Neural cell (in vitro differentiated cells): ENCODE measurements at regions not wholly inside any gene's neighbourhood (a gene's known extent, or its start where the extent isn't known, plus 50 kb on each side); places are given as distances from the start of the nearest gene placed in this dataset.

ENCODE experiments used
- H2AFZ ChIP-seq: fragments of 200-600, 300-800 bp; sonication (generic), shearing (Covaris generic); 2 replicates; pipeline ENCODE4 v1.6.0; 2014; ENCODE audit warnings: low read depth, mild to moderate bottlenecking, antibody characterized with exemption, low read length, moderate library complexity
- H3F3A ChIP-seq: fragments of 200-600 bp; shearing (Covaris generic); 2 replicates; pipeline ENCODE4 v1.6.1; 2016; ENCODE audit warnings: mild to moderate bottlenecking, moderate library complexity, mixed read lengths, antibody characterized with exemption, low read length; ENCODE audit not compliant: insufficient read depth, poor library complexity, severe bottlenecking
- H3K27ac ChIP-seq: fragments of 200-600, 300-800 bp; sonication (generic), shearing (Covaris generic); 2 replicates; pipeline ENCODE4 v1.5.1; 2014; ENCODE audit warnings: mild to moderate bottlenecking, low read length, moderate library complexity
- H3K27me3 ChIP-seq: fragments of 300-800, 200-600 bp; sonication (generic), shearing (Covaris generic); 2 replicates; pipeline ENCODE4 v1.6.0; 2014; ENCODE audit warnings: mild to moderate bottlenecking, low read depth, low read length, moderate library complexity; ENCODE audit not compliant: insufficient read depth
- H3K36me3 ChIP-seq: fragments of 300-800, 200-600 bp; sonication (generic), shearing (Covaris generic); 2 replicates; pipeline ENCODE4 v1.5.1; 2014; ENCODE audit warnings: mild to moderate bottlenecking, antibody characterized with exemption, low read length, moderate library complexity; ENCODE audit not compliant: insufficient read depth
- H3K4me2 ChIP-seq: fragments of 300-800, 200-600 bp; sonication (generic), shearing (Covaris generic); 2 replicates; pipeline ENCODE4 v1.6.0; 2014; ENCODE audit warnings: mild to moderate bottlenecking, low read length
- H3K4me3 ChIP-seq: fragments of 300-800, 200-600 bp; sonication (generic), shearing (Covaris generic); 2 replicates; pipeline ENCODE4 v1.5.1; 2014; ENCODE audit warnings: mild to moderate bottlenecking, low read length, moderate library complexity
- H3K79me2 ChIP-seq: fragments of 200-600 bp; shearing (Covaris generic); replicated peaks from 2 replicates; pipeline ENCODE4 v1.6.0; 2014; ENCODE audit warnings: mild to moderate bottlenecking, low read length, moderate library complexity; ENCODE audit not compliant: insufficient read depth
- H3K9ac ChIP-seq: fragments of 300-800, 200-600 bp; sonication (generic), shearing (Covaris generic); 2 replicates; pipeline ENCODE4 v1.6.1; 2016; ENCODE audit warnings: mild to moderate bottlenecking, low read length, mixed read lengths
- H3K9me2 ChIP-seq: fragments of 200-600 bp; shearing (Covaris generic); 2 replicates; pipeline ENCODE4 v1.6.1; 2016; ENCODE audit warnings: mild to moderate bottlenecking, low read length, mixed read lengths; ENCODE audit not compliant: insufficient read depth
- H3K9me3 ChIP-seq: fragments of 200-600, 300-800 bp; sonication (generic), shearing (Covaris generic); 2 replicates; pipeline ENCODE4 v1.6.1; 2016; ENCODE audit warnings: mild to moderate bottlenecking, mixed run types, low read length, moderate library complexity, mixed read lengths
- H4K20me1 ChIP-seq: fragments of 200-600 bp; shearing (Covaris generic); 2 replicates; pipeline ENCODE4 v1.6.1; 2016; ENCODE audit warnings: mild to moderate bottlenecking, mixed run types; ENCODE audit not compliant: insufficient read depth
- EP300 ChIP-seq: fragments of 450-650 bp; conservative IDR thresholded peaks from 2 replicates; pipeline ENCODE4 v1.6.1; 2014; ENCODE audit warnings: antibody characterized with exemption, mild to moderate bottlenecking, moderate library complexity; ENCODE audit not compliant: poor library complexity, severe bottlenecking
- EZH2 ChIP-seq: fragments of 200-600, 300-800 bp; shearing (Covaris generic), sonication (generic); IDR thresholded peaks from 2 replicates; pipeline ENCODE4 v1.6.1; 2014; ENCODE audit warnings: antibody characterized with exemption, low read length, borderline replicate concordance, mild to moderate bottlenecking; ENCODE audit not compliant: insufficient read depth, poor library complexity, severe bottlenecking
- MXI1 ChIP-seq: fragments of 450-650 bp; conservative IDR thresholded peaks from 2 replicates; pipeline ENCODE4 v1.6.1; 2014; ENCODE audit warnings: antibody characterized with exemption, mild to moderate bottlenecking; ENCODE audit not compliant: poor library complexity, severe bottlenecking
- POLR2AphosphoS5 ChIP-seq: IDR thresholded peaks from 2 replicates; pipeline ENCODE4 v1.6.1; 2012
- RAD21 ChIP-seq: fragments of 450-650 bp; conservative IDR thresholded peaks from 2 replicates; pipeline ENCODE4 v1.6.1; 2014; ENCODE audit warnings: antibody characterized with exemption, mild to moderate bottlenecking, moderate library complexity
- SMC3 ChIP-seq: fragments of 450-650 bp; conservative IDR thresholded peaks from 2 replicates; pipeline ENCODE4 v1.6.1; 2014; ENCODE audit warnings: antibody characterized with exemption, mild to moderate bottlenecking, moderate library complexity; ENCODE audit not compliant: poor library complexity
- TAF1 ChIP-seq: IDR thresholded peaks from 2 replicates; pipeline ENCODE4 v1.6.1; 2012; ENCODE audit warnings: low read depth
- TF ChIP-seq, protein P1 (sequence below): IDR thresholded peaks from 2 replicates; pipeline ENCODE4 v1.6.1; 2012; ENCODE audit warnings: borderline replicate concordance
- TF ChIP-seq, protein P2 (sequence below): fragments of 450-650 bp; IDR thresholded peaks from 2 replicates; pipeline ENCODE4 v1.5.1; 2014; ENCODE audit warnings: antibody characterized with exemption, mild to moderate bottlenecking, moderate library complexity; ENCODE audit not compliant: poor library complexity, severe bottlenecking

DNA sequence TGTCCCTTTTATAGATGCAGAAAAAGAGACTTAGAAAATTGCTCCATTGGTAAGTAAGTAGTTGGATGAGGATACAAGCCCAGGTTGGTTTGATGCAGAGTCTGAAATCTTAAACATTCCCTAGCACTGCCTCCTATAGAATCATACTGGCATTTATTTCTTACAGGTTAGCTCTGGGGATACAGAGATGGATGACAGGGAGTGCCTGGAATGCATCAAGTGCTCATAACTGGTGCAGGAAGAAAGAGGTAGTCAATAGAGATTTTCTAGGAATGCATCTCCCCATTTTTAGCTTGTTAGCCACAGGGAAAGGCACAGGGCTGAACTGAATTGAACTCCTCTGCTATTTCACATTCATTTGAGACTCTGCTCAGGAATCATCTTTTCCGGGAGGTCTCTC is 269.0 kb upstream of the USP24 start:
- H3K9me3 ChIP-seq = no peaks in the 10 kb centered on the region

DNA sequence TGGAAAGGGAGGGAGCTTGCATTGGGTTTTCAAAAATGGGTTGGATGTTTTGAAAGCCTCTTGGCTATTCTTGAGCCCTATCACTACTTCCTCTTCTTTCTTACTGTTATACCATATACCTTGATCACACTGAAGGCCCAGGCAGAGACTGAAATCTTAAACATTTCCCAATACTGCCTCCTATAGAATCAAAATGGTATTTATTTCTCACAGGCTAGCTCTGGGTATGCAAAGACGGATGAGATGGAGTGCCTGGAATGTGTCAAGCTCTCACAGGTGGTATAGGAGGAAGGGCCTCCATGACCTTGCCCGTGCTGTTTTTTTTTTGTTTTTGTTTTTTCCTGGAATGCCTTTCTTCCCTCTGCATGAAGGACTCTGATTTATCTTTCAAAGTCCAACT is 268.4 kb upstream of the USP24 start:
- H3K79me2 ChIP-seq = no peaks in the 10 kb centered on the region
- no peaks in the 10 kb centered on the region for H3F3A ChIP-seq
- no peak for TF ChIP-seq EP300
- no peak for TF ChIP-seq MXI1
- TF ChIP-seq RAD21 = no peak
- TF ChIP-seq POLR2AphosphoS5 = no peak
- TF ChIP-seq EZH2 = no peak
- TF ChIP-seq, protein P1, sequence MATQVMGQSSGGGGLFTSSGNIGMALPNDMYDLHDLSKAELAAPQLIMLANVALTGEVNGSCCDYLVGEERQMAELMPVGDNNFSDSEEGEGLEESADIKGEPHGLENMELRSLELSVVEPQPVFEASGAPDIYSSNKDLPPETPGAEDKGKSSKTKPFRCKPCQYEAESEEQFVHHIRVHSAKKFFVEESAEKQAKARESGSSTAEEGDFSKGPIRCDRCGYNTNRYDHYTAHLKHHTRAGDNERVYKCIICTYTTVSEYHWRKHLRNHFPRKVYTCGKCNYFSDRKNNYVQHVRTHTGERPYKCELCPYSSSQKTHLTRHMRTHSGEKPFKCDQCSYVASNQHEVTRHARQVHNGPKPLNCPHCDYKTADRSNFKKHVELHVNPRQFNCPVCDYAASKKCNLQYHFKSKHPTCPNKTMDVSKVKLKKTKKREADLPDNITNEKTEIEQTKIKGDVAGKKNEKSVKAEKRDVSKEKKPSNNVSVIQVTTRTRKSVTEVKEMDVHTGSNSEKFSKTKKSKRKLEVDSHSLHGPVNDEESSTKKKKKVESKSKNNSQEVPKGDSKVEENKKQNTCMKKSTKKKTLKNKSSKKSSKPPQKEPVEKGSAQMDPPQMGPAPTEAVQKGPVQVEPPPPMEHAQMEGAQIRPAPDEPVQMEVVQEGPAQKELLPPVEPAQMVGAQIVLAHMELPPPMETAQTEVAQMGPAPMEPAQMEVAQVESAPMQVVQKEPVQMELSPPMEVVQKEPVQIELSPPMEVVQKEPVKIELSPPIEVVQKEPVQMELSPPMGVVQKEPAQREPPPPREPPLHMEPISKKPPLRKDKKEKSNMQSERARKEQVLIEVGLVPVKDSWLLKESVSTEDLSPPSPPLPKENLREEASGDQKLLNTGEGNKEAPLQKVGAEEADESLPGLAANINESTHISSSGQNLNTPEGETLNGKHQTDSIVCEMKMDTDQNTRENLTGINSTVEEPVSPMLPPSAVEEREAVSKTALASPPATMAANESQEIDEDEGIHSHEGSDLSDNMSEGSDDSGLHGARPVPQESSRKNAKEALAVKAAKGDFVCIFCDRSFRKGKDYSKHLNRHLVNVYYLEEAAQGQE = no peak
- no peak for TF ChIP-seq TAF1
- no peak for TF ChIP-seq SMC3
- TF ChIP-seq, protein P2, sequence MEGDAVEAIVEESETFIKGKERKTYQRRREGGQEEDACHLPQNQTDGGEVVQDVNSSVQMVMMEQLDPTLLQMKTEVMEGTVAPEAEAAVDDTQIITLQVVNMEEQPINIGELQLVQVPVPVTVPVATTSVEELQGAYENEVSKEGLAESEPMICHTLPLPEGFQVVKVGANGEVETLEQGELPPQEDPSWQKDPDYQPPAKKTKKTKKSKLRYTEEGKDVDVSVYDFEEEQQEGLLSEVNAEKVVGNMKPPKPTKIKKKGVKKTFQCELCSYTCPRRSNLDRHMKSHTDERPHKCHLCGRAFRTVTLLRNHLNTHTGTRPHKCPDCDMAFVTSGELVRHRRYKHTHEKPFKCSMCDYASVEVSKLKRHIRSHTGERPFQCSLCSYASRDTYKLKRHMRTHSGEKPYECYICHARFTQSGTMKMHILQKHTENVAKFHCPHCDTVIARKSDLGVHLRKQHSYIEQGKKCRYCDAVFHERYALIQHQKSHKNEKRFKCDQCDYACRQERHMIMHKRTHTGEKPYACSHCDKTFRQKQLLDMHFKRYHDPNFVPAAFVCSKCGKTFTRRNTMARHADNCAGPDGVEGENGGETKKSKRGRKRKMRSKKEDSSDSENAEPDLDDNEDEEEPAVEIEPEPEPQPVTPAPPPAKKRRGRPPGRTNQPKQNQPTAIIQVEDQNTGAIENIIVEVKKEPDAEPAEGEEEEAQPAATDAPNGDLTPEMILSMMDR = no peak
- no peak overlapping the region for H3K4me3 ChIP-seq
- H3K27ac ChIP-seq = no peak overlapping the region
- no peak overlapping the region for H2AFZ ChIP-seq
- H3K9me3 ChIP-seq = no peaks in the 10 kb centered on the region
- no peaks in the 10 kb centered on the region for H4K20me1 ChIP-seq
- H3K9ac ChIP-seq = no peak overlapping the region
- H3K27me3 ChIP-seq = no peaks in the 10 kb centered on the region
- no peaks in the 10 kb centered on the region for H3K9me2 ChIP-seq
- no peaks in the 10 kb centered on the region for H3K36me3 ChIP-seq
- no peak overlapping the region for H3K4me2 ChIP-seq

More for the DNA sequence above, 269.0 kb upstream of the USP24 start:
- Histone ChIP-seq H3K4me3 (no peak overlapping the region), H2AFZ (no peak overlapping the region), H3F3A (no peaks in the 10 kb centered on the region), H3K4me2 (no peak overlapping the region), H4K20me1 (no peaks in the 10 kb centered on the region), H3K36me3 (no peaks in the 10 kb centered on the region), H3K9ac (no peak overlapping the region), H3K79me2 (no peaks in the 10 kb centered on the region), H3K27me3 (no peaks in the 10 kb centered on the region), H3K27ac (no peak overlapping the region), H3K9me2 (no peaks in the 10 kb centered on the region)
- TF ChIP-seq MXI1 (no peak), TAF1 (no peak), POLR2AphosphoS5 (no peak), EZH2 (no peak), SMC3 (no peak), EP300 (no peak), RAD21 (no peak)
- TF ChIP-seq, protein P1 = no peak
- TF ChIP-seq, protein P2 = no peak
